Inflammatory macrophage (primary cell): ENCODE measurements at regions not wholly inside any gene's neighbourhood (a gene's known extent, or its start where the extent isn't known, plus 50 kb on each side); places are given as distances from the start of the nearest gene placed in this dataset.
"Not testable (repeated sequence)": the region's sequence is repeated elsewhere in the genome, so short reads cannot be mapped to it uniquely, and the experiment has no call there.

Experiments used
- DNase-seq, 2 donors: peaks; one replicate each; pipeline ENCODE4 v3.0.0-alpha.2; 2020 to 2022

DNA sequence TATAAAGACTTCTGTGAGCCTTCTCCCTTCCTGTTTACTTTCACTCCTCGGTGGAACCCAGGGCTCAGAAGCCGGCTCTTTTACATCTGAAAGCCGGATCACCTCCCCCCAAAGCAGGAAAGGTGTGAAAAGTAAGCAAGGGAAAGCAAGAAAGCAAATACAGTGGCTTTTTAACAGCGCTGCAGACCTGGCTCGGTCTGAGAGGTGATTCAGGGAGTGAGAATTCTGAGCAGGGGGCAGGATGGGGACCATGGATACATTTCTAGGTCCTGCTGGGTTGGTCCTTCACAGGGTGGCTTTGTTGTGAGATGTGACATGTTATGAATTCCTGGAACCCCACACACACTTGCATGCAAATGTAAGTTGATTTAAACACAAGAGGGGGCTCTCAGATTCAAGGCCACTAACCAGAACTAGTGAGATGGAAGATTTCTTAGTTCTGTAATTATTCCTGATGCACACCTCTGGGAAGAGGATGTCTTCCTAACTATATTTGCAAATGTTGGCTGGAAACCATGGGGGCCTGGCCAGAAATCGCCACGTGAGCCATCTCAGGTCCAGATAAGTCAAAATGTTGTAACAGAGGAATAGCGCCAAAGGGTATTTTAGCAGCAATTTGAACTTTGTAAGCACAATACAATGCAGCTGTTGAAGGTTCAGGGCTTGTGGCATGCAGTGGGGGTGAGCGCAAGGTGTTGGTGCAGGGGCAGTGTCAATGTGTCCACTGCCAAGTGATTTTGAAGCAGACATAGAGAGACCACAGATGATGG lies 670.1 kb upstream of the LCORL start:
- no peak for DNase-seq

DNA sequence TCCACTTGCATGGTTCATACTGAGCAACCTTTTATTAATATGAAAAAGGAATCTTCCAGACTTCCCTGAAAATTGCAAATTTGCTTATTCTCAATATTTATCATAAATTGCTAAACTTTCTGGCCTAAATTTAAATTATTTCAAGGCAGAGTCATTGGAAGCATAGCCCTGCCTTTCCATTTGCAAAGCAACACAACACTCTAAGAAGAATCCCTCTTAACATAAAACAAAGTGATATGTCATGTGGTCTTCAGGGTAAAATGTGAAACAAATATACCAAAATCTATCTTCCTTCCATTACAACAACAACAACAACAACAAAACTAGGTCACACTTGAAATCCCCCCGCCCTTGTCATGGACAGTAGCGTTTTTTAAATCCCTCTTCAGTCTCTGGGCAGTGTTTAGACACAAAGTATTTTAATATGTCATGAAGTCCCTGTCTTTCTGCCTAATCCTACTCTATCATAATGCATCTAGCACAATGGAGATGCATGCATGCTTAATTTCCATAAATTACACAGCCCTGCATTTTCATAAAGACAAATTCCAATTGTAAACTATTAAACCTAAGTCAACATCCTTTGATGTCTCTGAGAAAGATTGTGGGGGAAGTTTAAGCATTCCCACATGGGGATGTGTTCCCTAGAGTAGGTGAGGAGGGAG lies 668.9 kb upstream of the LCORL start:
- no peak for DNase-seq

DNA sequence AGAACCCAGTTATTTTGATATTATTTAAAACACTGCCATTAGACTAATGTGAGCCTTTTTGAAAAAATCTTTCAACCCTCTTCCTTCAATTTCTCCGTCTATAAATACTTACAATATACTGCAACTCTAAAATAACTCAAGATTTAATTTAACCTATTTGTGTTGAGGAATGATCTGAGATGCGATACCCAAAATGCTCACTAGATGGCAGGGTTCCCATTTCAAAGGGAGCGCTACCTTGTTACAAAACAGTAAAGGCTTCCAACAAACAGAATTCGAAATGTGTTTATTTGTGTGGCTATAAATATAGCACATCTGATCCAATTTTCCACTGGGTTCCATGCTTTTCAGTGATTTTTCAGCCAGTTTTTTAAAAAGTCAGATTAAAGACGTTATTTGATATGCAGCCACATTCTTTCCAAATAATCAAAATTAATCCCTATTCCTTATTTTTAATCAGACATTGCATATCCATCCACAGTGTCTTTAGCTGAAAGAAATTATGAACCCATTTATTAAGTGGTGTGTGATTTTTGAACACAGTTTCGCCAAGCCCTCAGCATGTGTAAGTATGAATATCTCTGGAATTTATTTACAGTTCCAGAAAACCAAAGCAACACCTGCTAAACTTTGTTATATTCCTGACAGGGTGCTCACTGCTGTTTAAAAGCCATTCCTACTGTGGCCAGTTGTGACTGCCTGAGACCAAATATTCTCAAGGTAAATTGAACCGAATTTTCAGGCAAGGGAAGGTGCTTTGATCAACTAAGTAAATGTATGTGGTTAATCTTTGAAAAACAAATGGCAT lies 668.0 kb upstream of the LCORL start:
- DNase-seq, result peak; percentile 48 to 49

- DNase-seq, result not testable (repeated sequence)
Observed at GRCh38 chr4:18688351-18688750, 666.8 kb upstream of the LCORL start.

- DNase-seq, result no peak
Observed at GRCh38 chr4:18686338-18687037, 664.9 kb upstream of the LCORL start.

- no peak for DNase-seq
Observed at GRCh38 chr4:18684932-18685331, 663.4 kb upstream of the LCORL start.

GRCh38 chr4:18676526-18676915 lies 655.0 kb upstream of the LCORL start:
- DNase-seq, result no peak

DNA sequence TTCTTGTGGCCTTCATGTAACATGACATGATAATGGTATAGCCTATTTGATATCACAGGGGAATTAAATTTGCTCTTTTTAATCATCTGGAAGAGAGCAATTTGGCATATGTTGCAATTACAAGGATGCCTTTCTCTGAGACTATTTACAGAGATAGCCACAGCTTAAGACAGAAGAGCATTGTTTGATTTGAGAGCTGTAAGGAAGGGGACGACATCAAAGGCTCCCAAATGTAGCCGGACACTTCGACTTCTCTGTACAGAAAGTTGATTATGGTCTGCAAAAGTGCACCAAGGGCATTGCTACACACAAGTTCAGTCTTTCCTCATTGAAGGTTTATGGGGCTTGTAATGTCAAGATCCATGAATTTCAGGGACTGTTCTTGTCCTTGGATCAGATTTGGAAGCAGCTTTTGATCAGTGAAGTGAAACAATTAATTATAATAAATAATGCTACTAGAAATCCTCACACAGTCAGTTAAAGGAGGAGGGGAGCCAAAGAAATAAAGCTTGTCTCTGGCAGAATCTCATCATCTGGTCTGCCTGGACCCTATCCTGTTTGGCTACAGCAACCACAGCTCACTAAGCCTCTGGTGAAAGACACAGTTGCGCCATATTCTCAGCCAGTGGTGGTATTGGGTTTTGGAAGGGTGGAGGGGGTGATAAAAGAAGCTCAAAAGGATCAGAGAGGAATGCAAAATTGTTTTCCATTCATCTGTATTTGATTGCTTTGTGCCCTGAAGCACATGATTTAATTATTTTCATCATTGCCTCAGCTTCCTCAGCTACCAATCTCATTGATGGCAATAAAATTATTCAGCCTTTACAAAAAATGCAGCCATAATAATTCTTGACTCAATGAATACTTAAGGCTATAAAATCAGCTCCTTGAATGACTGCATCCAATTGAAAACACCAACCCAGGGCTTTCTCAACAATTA lies 654.3 kb upstream of the LCORL start:
- DNase-seq, result no peak

GRCh38 chr4:18670034-18670433 lies 648.5 kb upstream of the LCORL start:
- no peak for DNase-seq

DNA sequence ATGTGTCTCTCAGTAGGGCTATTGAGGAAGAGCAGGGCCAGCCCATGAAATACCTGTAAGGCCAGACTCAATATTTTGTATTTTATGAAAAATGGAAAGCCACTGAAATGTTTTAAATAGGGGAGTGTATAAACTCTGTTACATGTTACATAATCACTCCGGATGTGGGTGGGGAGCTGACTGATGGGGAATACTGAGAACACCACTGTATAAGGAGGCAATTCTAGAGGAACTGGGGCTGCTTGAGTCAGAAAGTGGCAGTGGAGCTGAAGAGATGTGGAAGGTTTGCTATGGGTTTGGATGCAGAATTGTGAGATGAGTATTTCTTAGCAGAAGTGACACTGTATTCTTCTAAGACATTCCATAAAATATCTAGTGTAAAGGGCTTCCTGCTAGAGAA lies 647.8 kb upstream of the LCORL start:
- DNase-seq, result no peak

GRCh38 chr4:18666322-18666721 lies 644.8 kb upstream of the LCORL start:
- DNase-seq, result no peak

DNA sequence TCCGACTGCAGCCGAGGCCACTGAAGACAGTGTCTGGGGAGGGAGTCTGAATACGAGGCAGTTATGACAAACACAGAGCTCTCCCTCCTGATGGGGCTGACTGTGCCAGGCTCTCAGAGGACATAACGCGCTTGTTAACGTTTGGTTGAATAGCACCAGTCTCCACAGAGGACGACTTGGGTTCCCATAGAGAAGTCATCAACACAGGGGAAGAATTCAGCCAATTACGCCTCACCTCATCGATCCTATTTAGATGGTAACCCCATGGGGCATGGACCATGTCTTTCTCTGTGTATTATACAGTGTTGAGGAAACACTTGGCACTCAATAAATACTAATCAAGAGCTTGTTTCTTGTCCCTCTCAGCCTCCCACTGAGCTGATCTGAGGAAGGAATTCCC lies 642.6 kb upstream of the LCORL start:
- no peak for DNase-seq

GRCh38 chr4:18645351-18645750 lies 623.8 kb upstream of the LCORL start:
- no peak for DNase-seq

- DNase-seq, result no peak
Observed at GRCh38 chr4:18641334-18641733, 619.8 kb upstream of the LCORL start.

DNA sequence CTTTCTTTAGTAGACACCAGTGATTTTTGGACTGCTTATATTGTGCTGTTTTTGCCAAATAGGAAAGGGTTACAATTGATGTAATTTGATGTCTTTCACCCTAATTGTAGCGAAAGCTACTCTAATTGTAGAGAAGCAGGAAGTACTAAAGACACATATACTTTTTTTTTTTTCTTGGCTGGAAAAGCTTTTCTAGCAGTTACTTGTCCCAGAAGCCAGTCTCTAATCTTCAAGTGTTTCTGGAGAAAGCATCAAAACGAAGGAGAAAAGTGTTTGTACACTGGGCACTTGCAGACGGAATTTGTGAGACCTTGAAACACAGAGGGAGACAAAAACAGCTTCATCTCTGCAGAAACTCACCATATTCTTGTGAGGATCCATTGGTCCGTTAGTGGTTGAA lies 616.5 kb upstream of the LCORL start:
- no peak for DNase-seq

DNA sequence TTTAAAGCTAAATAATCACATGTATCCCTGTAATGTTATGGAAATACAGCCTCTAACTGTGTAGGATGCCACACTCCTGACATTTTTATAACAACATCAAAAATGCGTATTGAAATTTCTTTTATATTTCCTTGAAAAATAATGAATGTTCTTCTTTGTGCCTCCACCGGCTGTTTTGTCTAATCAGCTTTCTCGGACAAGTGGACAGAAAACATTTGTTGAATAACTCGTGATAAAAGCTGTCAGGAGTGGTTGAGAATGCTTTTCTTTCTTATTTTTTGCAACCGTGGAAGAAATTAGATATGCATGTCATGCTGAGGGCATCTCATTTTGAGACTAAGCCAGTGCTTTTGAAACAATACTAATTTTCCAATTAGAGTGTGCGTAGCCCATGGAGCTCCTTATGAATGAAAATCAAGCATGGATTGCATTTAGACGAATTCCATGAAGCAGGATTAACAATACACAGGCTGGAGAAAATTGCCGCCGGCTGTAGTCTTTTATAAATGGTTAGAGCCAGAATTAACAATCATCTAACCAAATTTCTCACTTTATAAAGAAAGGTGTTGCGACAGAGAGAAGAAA lies 614.5 kb upstream of the LCORL start:
- DNase-seq, result no peak

DNA sequence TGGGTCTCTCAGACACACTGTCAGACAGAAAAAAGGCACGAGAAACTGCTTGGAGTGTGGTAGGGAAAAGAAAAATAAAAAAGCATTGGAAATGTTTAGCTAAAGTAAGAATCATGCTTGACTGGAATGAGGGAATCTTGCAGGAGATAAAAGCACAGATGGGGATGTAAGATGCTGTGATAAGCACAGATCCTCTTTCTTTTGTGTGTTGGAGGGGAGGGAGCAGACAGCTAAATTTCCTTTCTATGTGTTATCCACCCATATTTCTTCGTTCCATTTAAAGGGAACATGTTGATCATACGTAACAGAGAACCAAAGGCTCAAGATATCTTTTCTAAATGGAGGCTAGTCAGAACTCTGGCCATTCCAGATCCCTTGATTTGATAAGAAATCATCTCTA lies 614.0 kb upstream of the LCORL start:
- DNase-seq, result no peak

DNA sequence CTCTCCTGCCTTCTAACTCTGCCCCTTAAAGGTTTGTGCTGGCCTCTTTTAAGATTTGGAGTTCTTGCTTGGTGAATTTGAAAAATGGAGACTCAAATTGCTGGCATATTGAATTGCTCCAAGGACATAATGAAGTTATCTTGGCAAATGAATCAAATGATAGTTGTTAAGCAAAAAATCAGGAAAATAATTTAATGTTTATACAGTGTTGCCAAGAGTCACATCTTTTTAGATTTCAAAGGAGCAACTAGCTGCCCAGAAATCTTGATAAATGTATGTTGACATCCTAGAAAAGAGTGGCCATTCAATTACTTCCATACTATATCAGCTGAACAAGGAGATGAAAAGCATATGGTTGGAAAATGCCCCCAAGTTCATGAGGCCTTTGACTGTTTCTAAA lies 610.0 kb upstream of the LCORL start:
- no peak for DNase-seq

DNA sequence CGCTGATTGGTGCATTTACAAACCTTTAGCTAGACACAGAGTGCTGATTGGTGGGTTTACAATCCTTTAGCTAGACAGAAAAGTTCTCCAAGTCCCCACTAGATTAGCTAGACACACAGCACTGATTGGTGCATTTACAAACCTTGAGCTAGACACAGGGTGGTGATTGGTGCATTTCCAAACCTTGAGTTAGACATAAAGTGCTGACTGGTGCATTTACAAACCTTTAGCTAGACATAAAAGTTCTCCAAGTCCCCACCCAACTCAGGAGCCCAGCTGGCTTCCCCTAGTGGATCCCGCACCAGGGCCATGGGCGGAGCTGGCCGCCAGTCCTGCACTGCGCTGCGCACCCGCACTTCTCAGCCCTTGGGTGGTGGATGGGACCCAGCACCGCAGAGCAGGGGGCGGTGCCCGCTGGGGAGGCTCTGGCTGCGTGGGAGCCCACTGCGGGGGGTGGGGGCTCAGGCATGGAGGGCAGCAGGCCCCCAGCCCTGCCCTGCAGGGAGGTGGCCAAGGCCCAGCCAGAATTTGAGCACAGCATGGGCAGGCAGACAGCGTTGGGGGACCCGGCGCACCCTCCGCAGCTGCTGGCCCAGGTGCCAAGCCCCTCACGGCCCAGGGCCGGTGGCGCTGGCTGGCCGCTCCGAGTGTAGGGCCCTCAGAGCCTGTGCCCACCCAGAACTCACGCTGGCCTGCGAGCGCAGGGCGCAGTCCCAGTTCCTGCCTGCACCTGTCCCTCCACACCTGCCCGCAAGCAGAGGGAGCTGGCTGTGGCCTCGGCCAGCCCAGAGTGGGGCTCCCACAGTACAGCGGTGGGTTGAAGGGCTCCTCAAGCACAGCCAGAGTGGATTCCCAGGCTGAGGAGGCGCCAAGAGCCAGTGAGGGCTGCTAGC lies 608.9 kb upstream of the LCORL start:
- DNase-seq, result no peak

GRCh38 chr4:18627447-18628005 lies 606.0 kb upstream of the LCORL start:
- no peak for DNase-seq
